B cell (primary cell): ENCODE measurements at regions not wholly inside any gene's neighbourhood (a gene's known extent, or its start where the extent isn't known, plus 50 kb on each side); places are given as distances from the start of the nearest gene placed in this dataset.

Experiments
- CTCF ChIP-seq: fragments of 200-600 bp; IDR thresholded peaks from one replicate; pipeline ENCODE4 v1.8.0; 2022; ENCODE audit warnings: antibody characterized with exemption, mild to moderate bottlenecking
- EZH2 ChIP-seq: IDR thresholded peaks from 2 replicates; pipeline ENCODE4 v1.6.1; 2012; ENCODE audit warnings: borderline replicate concordance, low read depth, mild to moderate bottlenecking, moderate library complexity, low read length; ENCODE audit not compliant: insufficient read depth, poor library complexity, severe bottlenecking

GRCh38 chr16:5647051-5647450, 549.5 kb upstream of the EEF2KMT start:
- TF ChIP-seq CTCF = no peak
- no peak for TF ChIP-seq EZH2
